Calu3 (cell line): ENCODE measurements at regions not wholly inside any gene's neighbourhood (a gene's known extent, or its start where the extent isn't known, plus 50 kb on each side); places are given as distances from the start of the nearest gene placed in this dataset.

ENCODE experiments used
- BruUV-seq: library from RNA; stranded (reverse); fragments of 400-500 nt; replicated peaks from 2 replicates; lab custom pipeline; 2021; lab: Mats Ljungman, UMichigan
- CTCF ChIA-PET: fragments of 300-600 bp; sonication (Branson Sonifier 250); formaldehyde crosslinking; loops from one replicate; lab custom pipeline; 2022; ENCODE audit warnings: antibody characterized with exemption; lab: Charles Lee
- DNase-seq: peaks from one replicate; pipeline ENCODE4 v3.0.0; 2022
- H3K27ac Mint-ChIP-seq: one replicate; pipeline ENCODE4 v1.8.0; 2022; ENCODE audit warnings: mixed read lengths; ENCODE audit not compliant: unreplicated experiment
- H3K27me3 Mint-ChIP-seq: one replicate; pipeline ENCODE4 v1.8.0; 2022; ENCODE audit warnings: mixed read lengths; ENCODE audit not compliant: unreplicated experiment
- H3K36me3 Mint-ChIP-seq: one replicate; pipeline ENCODE4 v1.8.0; 2022; ENCODE audit warnings: mild to moderate bottlenecking, moderate library complexity, mixed read lengths; ENCODE audit not compliant: insufficient read depth, unreplicated experiment
- H3K4me1 Mint-ChIP-seq: one replicate; pipeline ENCODE4 v1.8.0; 2022; ENCODE audit warnings: mild to moderate bottlenecking, low read depth, mixed read lengths; ENCODE audit not compliant: unreplicated experiment
- H3K4me3 Mint-ChIP-seq: one replicate; pipeline ENCODE4 v1.8.0; 2022; ENCODE audit warnings: mild to moderate bottlenecking, low read depth, moderate library complexity, mixed read lengths; ENCODE audit not compliant: unreplicated experiment
- H3K9me3 Mint-ChIP-seq: one replicate; pipeline ENCODE4 v1.8.0; 2022; ENCODE audit warnings: low read depth, mixed read lengths; ENCODE audit not compliant: unreplicated experiment
- intact Hi-C: fragments of 100-400 bp; cut with micrococcal nuclease; formaldehyde crosslinking; loops from one replicate; pipeline ENCODE4 v1.10.0; 2022; ENCODE audit not compliant: unreplicated experiment
- TF ChIP-seq, protein P1 (sequence below): fragments of 200-600 bp; IDR thresholded peaks from one replicate; pipeline ENCODE4 v1.8.0; 2022; ENCODE audit warnings: antibody characterized with exemption; ENCODE audit not compliant: unreplicated experiment

DNA sequence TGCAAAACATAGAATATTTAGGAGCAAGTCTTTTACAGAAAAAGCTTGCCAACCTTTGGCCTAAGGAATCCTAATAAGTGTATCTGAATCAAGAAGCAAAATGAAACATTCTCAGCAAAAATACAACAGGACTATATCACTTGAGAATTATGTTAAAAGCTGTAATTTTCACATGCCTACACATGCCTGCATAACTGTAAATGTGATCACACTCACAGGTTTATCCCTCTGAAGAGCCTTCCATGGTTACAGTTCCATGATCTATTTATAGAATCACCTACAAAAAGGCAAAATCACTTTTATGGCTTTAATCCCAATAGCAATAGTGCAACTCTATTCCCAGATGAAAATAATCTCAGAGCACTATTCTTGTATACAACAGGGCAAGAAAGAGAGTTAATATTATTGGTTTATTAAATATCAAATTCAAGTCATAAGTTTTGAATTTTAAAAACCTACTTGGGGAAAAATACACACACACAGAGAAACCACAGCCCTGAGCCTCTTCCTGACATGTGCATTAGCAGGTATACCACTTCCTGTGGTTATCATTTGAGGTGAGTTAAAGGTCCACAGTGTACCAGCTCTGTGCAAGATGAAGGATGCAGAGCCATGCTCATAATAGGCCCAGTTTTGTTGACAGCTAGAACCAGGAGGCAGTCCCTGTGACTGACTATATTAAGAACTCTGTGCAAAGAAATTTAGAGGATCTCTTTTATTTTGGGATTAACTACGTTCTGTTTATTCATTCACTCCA lies 252.5 kb upstream of the TGFBR2 start:
- TF ChIP-seq, protein P1, sequence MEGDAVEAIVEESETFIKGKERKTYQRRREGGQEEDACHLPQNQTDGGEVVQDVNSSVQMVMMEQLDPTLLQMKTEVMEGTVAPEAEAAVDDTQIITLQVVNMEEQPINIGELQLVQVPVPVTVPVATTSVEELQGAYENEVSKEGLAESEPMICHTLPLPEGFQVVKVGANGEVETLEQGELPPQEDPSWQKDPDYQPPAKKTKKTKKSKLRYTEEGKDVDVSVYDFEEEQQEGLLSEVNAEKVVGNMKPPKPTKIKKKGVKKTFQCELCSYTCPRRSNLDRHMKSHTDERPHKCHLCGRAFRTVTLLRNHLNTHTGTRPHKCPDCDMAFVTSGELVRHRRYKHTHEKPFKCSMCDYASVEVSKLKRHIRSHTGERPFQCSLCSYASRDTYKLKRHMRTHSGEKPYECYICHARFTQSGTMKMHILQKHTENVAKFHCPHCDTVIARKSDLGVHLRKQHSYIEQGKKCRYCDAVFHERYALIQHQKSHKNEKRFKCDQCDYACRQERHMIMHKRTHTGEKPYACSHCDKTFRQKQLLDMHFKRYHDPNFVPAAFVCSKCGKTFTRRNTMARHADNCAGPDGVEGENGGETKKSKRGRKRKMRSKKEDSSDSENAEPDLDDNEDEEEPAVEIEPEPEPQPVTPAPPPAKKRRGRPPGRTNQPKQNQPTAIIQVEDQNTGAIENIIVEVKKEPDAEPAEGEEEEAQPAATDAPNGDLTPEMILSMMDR, result no peak
- peaks cover 23% of the 10 kb centered on the region for H3K4me1 Mint-ChIP-seq
- DNase-seq, result no peak
- no peak overlapping the region for H3K4me3 Mint-ChIP-seq
- CTCF ChIA-PET, result no interaction called here
- H3K36me3 Mint-ChIP-seq, result no peaks in the 10 kb centered on the region
- no TSS peak for BruUV-seq
- H3K27me3 Mint-ChIP-seq, result no peaks in the 10 kb centered on the region
- no peak overlapping the region for H3K27ac Mint-ChIP-seq
- intact Hi-C loops, result no loop called here
- no peaks in the 10 kb centered on the region for H3K9me3 Mint-ChIP-seq

GRCh38 chr3:30354513-30354912 lies 251.9 kb upstream of the TGFBR2 start:
- H3K27ac Mint-ChIP-seq, result no peak overlapping the region
- CTCF ChIA-PET, result no interaction called here

DNA sequence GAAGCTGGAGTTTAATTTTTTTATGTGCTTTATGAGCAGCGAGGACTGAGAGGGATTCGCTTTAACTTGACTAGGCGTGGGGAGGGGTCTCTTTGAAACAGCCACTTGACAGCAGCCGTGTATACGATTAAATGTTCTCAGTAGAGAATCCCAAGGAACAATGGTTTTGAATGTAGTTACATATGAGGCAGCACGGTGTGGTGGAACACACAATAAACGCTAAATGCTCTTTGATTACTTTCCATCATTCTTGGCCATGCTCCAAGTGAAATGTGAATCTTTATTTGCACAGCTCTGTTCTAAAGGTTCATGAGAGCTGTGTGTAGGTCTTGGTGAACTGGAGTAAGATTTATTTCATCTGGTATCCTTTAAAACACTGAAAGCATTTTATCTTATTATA lies 251.4 kb upstream of the TGFBR2 start:
- Mint-ChIP-seq H3K27ac (no peak overlapping the region), H3K9me3 (no peaks in the 10 kb centered on the region), H3K36me3 (no peaks in the 10 kb centered on the region), H3K4me3 (no peak overlapping the region), H3K4me1 (peaks cover 23% of the 10 kb centered on the region), H3K27me3 (no peaks in the 10 kb centered on the region)
- TF ChIP-seq, protein P1, result no peak
- intact Hi-C loops, result no loop called here
- CTCF ChIA-PET, result no interaction called here
- no TSS peak for BruUV-seq
- DNase-seq, result no peak

More at GRCh38 chr3:30354513-30354912, 251.9 kb upstream of the TGFBR2 start:
- BruUV-seq, result no TSS peak
- no peaks in the 10 kb centered on the region for H3K36me3 Mint-ChIP-seq
- intact Hi-C loops, result no loop called here
- no peak overlapping the region for H3K4me3 Mint-ChIP-seq
- no peaks in the 10 kb centered on the region for H3K9me3 Mint-ChIP-seq
- no peaks in the 10 kb centered on the region for H3K27me3 Mint-ChIP-seq
- TF ChIP-seq, protein P1, result no peak
- DNase-seq, result no peak
- H3K4me1 Mint-ChIP-seq, result peaks cover 23% of the 10 kb centered on the region

- CTCF ChIA-PET, result no interaction called here
- no peaks in the 10 kb centered on the region for H3K36me3 Mint-ChIP-seq
- DNase-seq, result no peak
- BruUV-seq, result no TSS peak
- no peak overlapping the region for H3K4me3 Mint-ChIP-seq
- TF ChIP-seq, protein P1, result no peak
- no peaks in the 10 kb centered on the region for H3K9me3 Mint-ChIP-seq
- intact Hi-C loops, result no loop called here
- peaks cover 23% of the 10 kb centered on the region for H3K4me1 Mint-ChIP-seq
- no peaks in the 10 kb centered on the region for H3K27me3 Mint-ChIP-seq
- no peak overlapping the region for H3K27ac Mint-ChIP-seq
Observed at GRCh38 chr3:30355622-30356021, 250.8 kb upstream of the TGFBR2 start.
